GM21786 (cell line): ENCODE measurements at regions not wholly inside any gene's neighbourhood (a gene's known extent, or its start where the extent isn't known, plus 50 kb on each side); places are given as distances from the start of the nearest gene placed in this dataset.

Source experiments
- ATAC-seq: cut with Tn5 transposase; IDR thresholded peaks from one replicate; pipeline ENCODE4 v1.9.1; 2021; ENCODE audit not compliant: unreplicated experiment

GRCh38 chr5:5708367-5708919 is 286.0 kb downstream of the ICE1 start:
- no peak for ATAC-seq

- ATAC-seq, result no peak
These were observed 282.5 kb downstream of the ICE1 start for GRCh38 chr5:5705010-5705409.

GRCh38 chr5:5704352-5704751 is 281.9 kb downstream of the ICE1 start:
- ATAC-seq, result no peak

GRCh38 chr5:5702934-5703333 is 280.5 kb downstream of the ICE1 start:
- no peak for ATAC-seq

GRCh38 chr5:5700549-5700948 is 278.1 kb downstream of the ICE1 start:
- no peak for ATAC-seq

DNA sequence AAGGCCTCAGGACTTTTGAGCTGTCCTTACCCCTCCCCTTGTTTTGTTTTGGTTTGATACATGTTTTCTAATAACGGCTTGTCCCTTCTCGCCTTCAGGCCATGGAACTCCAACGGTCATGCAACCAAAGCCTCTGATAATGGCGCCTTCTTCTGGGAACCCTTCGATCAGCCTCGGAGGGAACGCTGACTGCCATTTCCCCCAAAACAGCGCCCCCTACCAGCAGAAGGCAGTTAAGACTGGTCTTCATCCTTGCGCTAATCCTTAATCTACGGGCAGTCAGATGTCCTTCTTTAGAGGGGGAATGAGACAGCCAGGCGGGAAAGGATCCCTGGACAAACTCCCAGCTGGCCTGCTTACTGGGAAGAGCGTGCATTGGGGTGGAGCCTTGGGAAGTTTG is 276.6 kb downstream of the ICE1 start:
- ATAC-seq, result no peak

DNA sequence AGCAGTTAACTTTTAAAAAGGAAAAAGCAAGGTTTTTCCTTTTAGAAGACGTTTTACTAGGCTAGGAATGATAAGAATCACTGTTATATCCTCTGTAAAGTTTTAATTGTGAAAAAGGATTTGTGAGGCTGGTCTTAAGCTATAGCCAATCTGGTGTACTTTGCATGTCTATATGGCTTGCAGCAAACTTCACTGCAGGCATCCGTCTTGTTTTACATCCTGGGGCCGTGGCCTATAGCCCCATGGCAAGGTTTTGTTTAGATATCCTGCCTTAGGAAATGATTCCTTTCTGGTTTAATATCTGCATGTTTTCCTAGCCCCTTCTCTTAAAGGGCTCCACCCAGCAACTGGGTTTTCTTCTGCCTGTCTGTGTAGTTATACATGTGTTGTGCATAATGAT is 272.8 kb downstream of the ICE1 start:
- no peak for ATAC-seq

DNA sequence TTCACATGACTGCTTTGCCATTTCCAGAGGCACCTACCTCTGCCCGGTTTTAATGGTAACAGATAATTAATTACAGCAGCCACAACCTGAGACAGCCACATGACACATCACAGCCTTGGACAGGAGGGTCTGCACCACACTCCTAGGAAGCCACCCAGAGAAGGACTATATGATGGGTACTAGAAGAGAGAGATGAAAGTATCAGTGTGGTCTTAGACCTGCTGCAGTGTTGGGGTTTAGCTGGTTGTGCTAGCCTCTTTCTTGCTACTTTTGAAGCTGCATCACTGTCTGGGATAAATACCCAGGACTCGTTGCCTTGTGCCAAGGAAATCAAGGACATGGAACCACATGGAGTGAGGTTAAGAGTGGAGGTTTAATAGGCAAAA is 266.4 kb downstream of the ICE1 start:
- ATAC-seq, result no peak

- no peak for ATAC-seq
These were observed 265.9 kb downstream of the ICE1 start for GRCh38 chr5:5688194-5688924.

- ATAC-seq, result no peak
These were observed 264.6 kb downstream of the ICE1 start for GRCh38 chr5:5687113-5687512.

DNA sequence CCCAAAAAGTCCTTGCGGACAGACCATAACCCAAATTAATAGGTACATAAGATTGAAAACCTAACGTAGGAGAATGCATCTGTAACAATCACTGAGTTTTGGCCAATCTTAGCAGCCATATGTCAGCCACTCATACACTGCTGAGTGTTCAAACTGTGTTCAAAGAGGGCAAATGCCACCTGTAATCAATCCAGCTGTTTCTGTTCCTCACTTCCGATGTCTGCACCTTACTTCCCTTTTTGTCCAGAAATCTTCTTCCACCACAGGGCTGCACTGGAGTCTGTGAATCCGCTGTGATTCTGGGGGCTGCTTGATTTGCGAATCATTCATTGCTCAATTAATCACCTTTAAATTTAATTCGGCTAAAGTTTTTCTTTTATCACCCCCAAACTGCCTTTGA is 263.9 kb downstream of the ICE1 start:
- no peak for ATAC-seq

DNA sequence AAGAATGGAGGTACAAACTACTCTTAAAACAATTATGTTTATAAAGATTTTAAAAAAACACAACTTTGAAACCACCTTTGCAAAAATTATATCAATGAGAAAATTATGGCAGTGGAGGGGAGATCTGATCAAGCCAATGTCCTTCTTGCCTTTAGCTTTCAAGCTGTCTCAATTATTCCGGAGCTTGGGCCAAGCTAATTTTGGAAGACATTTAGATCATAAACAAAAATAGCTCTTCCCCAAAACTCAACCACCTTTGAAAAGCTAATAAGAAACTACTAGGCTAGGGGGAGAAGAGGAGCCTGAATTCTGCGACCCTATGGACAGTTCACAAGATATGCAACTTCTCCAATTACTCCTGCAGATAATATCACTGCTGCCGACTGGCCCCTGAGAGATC is 263.3 kb downstream of the ICE1 start:
- no peak for ATAC-seq

- ATAC-seq, result no peak
These were observed 260.7 kb downstream of the ICE1 start for GRCh38 chr5:5683174-5683573.

DNA sequence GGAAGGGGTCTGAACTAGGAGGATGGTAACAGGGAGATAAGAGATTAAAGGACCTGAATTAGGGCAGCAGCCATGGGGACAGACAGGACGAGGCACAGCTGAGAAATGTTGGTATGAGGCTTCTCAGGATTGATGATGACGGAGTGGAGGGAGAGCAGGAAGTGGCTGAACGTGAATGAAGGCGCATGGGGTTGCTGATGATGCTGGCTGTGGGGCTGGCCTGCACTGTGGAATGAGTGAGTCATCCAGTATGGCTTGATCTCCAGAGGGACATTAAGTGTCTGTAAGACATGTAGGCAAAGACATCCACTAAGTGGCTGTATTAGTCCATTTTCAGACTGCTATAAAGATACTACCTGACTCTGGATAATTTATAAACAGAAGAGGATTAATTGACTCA is 256.4 kb downstream of the ICE1 start:
- ATAC-seq, result no peak

DNA sequence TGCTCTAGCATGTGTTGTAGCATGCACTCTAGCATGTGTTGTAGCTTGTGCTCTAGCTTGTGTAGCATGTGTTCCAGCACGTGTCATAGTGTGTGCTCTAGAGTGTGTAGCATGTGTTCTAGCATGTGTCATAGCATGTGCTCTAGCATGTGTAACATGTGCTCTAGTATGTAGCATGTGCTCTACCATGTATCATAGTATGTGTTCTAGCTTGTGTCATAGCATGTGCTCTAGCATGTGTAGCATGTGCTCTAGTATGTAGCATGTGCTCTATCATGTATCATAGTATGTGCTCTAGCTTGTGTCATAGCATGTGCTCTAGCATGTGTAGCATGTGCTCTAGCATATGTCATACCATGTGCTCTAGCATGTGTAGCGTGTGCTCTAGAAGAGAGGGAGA is 255.3 kb downstream of the ICE1 start:
- no peak for ATAC-seq

DNA sequence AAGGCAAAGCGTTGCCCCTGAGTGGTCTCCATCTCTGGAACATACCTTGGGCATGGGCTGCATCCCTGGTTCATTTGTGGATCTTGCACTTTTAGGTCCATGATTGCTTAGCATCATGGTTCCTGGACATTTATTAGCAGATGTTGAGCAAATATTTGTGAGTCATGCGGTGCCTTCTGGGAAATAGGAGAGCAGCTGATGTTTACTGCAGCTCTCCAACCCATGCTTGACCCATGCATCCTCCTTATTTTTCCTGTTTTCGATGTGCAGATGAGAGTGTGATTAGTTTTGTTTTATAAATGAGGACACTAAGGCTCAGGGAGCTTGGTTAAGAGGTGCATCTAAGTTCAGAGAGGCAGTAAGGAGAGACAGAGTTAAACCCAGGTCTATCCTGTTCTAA is 253.7 kb downstream of the ICE1 start:
- ATAC-seq, result no peak

- ATAC-seq, result no peak
These were observed 253.0 kb downstream of the ICE1 start for GRCh38 chr5:5675511-5675910.

GRCh38 chr5:5671823-5672222 is 249.3 kb downstream of the ICE1 start:
- ATAC-seq, result no peak

GRCh38 chr5:5667136-5667554 is 244.7 kb downstream of the ICE1 start:
- ATAC-seq, result no peak

- no peak for ATAC-seq
These were observed 243.9 kb downstream of the ICE1 start for GRCh38 chr5:5666369-5666768.

- ATAC-seq, result no peak
These were observed 243.5 kb downstream of the ICE1 start for GRCh38 chr5:5666076-5666365.

GRCh38 chr5:5665225-5666075 is 243.0 kb downstream of the ICE1 start:
- ATAC-seq, result no peak
